B cell (primary cell): ENCODE measurements at regions not wholly inside any gene's neighbourhood (a gene's known extent, or its start where the extent isn't known, plus 50 kb on each side); places are given as distances from the start of the nearest gene placed in this dataset.

Experiments used
- ATAC-seq: fragments of 200-7000 bp; cut with Tn5 transposase; one replicate; pipeline ENCODE4 v1.10.0; 2021; ENCODE audit warnings: low read depth, mild to moderate bottlenecking, moderate number of reproducible peaks, moderate library complexity
- CTCF ChIA-PET: fragments of 350-600 bp; sonication (Branson Sonifier 250); formaldehyde crosslinking; loops from one replicate; lab custom pipeline; 2021; ENCODE audit warnings: antibody characterized with exemption, inconsistent platforms; lab: Charles Lee
- POLR2A ChIA-PET: fragments of 350-600 bp; sonication (Branson Sonifier 250); formaldehyde crosslinking; loops from one replicate; lab custom pipeline; 2021; ENCODE audit warnings: antibody characterized with exemption; lab: Charles Lee
- DNase-seq: peaks from one replicate; pipeline ENCODE4 v3.0.0; 2013
- H2AFZ ChIP-seq: 2 replicates; pipeline ENCODE4 v1.6.1; 2012; ENCODE audit warnings: mild to moderate bottlenecking, low read depth, low read length; ENCODE audit not compliant: insufficient read depth, poor library complexity, severe bottlenecking
- H3K27ac ChIP-seq, 2 donors: 1 replicate in 1 of 2; 2 replicates in 1 of 2; pipeline ENCODE4 v1.5.1; 2012 to 2013; ENCODE audit warnings: low read length in 2 of 2, mild to moderate bottlenecking in 2 of 2, moderate library complexity in 1 of 2
- H3K27me3 ChIP-seq, 4 experiments: fragments of 200-600 bp in 1 of 4; sonication (generic) in 1 of 4; replicated peaks in 1 of 4; 1 replicate in 2 of 4; 2 replicates in 2 of 4; pipeline versions ENCODE4 v1.6.1 to v1.7.0; 2013 to 2016; ENCODE audit warnings: low read length in 3 of 4, mild to moderate bottlenecking in 2 of 4, mixed read lengths in 1 of 4, moderate library complexity in 1 of 4; ENCODE audit not compliant: insufficient read depth in 4 of 4, control insufficient read depth in 3 of 4; ENCODE audit errors: control extremely low read depth in 1 of 4
- H3K36me3 ChIP-seq, 2 experiments: replicated peaks in 1 of 2; 1 replicate in 1 of 2; 2 replicates in 1 of 2; pipeline versions ENCODE4 v1.6.1 to v1.7.1; 2013; ENCODE audit warnings: low read length in 1 of 2; ENCODE audit not compliant: insufficient read depth in 2 of 2, control insufficient read depth in 1 of 2; ENCODE audit errors: control extremely low read depth in 1 of 2, extremely low read depth in 1 of 2
- H3K4me1 ChIP-seq, 2 donors: fragments of 200-600 bp in 1 of 2; sonication (generic) in 1 of 2; 1 replicate in 1 of 2; 2 replicates in 1 of 2; pipeline versions ENCODE4 v1.5.1 to v1.6.1; 2013 to 2017; ENCODE audit warnings: low read length in 2 of 2; ENCODE audit not compliant: control insufficient read depth in 2 of 2, insufficient read depth in 2 of 2
- H3K4me2 ChIP-seq: replicated peaks from 2 replicates; pipeline ENCODE3; 2012; ENCODE audit warnings: mild to moderate bottlenecking, low read depth, low read length; ENCODE audit not compliant: poor library complexity, severe bottlenecking
- H3K4me3 ChIP-seq, 5 experiments: fragments of 200-600 bp in 1 of 5; sonication (generic) in 1 of 5; 1 replicate in 3 of 5; 2 replicates in 2 of 5; pipeline versions ENCODE4 v1.5.1 to v1.7.0; 2011 to 2016; ENCODE audit warnings: low read length in 4 of 5, mild to moderate bottlenecking in 4 of 5, low read depth in 2 of 5, control low read depth in 1 of 5, moderate library complexity in 1 of 5; ENCODE audit not compliant: insufficient read depth in 1 of 5; ENCODE audit errors: control extremely low read depth in 1 of 5, extremely low read depth in 1 of 5
- H3K79me2 ChIP-seq: fragments of 200-600 bp; sonication (generic); one replicate; pipeline ENCODE4 v1.6.0; 2016; ENCODE audit warnings: low read length; ENCODE audit not compliant: control insufficient read depth, insufficient read depth
- H3K9ac ChIP-seq: fragments of 200-600 bp; sonication (generic); 2 replicates; pipeline ENCODE4 v1.6.1; 2017; ENCODE audit warnings: mild to moderate bottlenecking, low read length, moderate library complexity
- H3K9me3 ChIP-seq, 3 donors: one replicate each; pipeline versions ENCODE4 v1.6.1 to v1.7.1; 2013; ENCODE audit warnings: low read length in 2 of 3; ENCODE audit not compliant: control insufficient read depth in 2 of 3, insufficient read depth in 1 of 3; ENCODE audit errors: control extremely low read depth in 1 of 3
- H4K20me1 ChIP-seq: 2 replicates; pipeline ENCODE4 v1.6.0; 2012; ENCODE audit warnings: mild to moderate bottlenecking, low read length; ENCODE audit not compliant: insufficient read depth, control insufficient read depth, poor library complexity, severe bottlenecking
- H3K27ac Mint-ChIP-seq: one replicate; pipeline ENCODE4 v1.8.0; 2021; ENCODE audit warnings: mixed read lengths
- H3K27me3 Mint-ChIP-seq: one replicate; pipeline ENCODE4 v1.8.0; 2021; ENCODE audit warnings: mixed read lengths
- H3K4me1 Mint-ChIP-seq: one replicate; pipeline ENCODE4 v1.8.0; 2021; ENCODE audit warnings: mixed read lengths
- H3K4me3 Mint-ChIP-seq: one replicate; pipeline ENCODE4 v1.8.0; 2021; ENCODE audit warnings: mixed read lengths
- H3K9me3 Mint-ChIP-seq: one replicate; pipeline ENCODE4 v1.8.0; 2022; ENCODE audit warnings: mixed read lengths; ENCODE audit not compliant: insufficient read depth
- EZH2 ChIP-seq: IDR thresholded peaks from 2 replicates; pipeline ENCODE4 v1.6.1; 2012; ENCODE audit warnings: borderline replicate concordance, low read depth, mild to moderate bottlenecking, moderate library complexity, low read length; ENCODE audit not compliant: insufficient read depth, poor library complexity, severe bottlenecking
- WGBS: methylation state at CpG from one replicate; pipeline ENCODE4 v1.1.5; 2013; ENCODE audit warnings: missing lambda C conversion rate; ENCODE audit not compliant: insufficient coverage; 5-methylcytosine and 5-hydroxymethylcytosine counted together
- intact Hi-C: fragments of 100-400 bp; cut with micrococcal nuclease; formaldehyde crosslinking; loops from one replicate; pipeline ENCODE4 v1.10.0; 2022
- TF ChIP-seq, protein P1 (sequence below): fragments of 200-600 bp; IDR thresholded peaks from one replicate; pipeline ENCODE4 v1.8.0; 2022; ENCODE audit warnings: antibody characterized with exemption, mild to moderate bottlenecking

DNA sequence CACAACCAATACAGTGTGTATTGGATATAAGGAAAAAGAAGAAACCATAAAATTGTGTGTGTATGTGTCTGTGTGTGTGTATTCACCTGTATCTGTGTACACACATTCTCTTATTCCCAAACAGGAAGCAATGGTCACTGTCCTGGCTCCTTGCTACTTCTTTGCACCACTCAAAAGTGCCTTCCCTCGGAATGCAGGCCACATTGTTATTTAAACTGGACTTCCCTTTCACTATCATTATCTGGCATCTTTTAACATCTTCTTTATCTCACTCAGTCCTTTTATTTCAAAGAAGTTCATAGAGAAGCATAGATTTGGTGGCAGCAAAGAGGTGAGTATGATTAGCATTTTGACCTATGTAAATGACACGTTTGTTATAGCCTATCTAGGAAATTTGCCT is 803.7 kb downstream of the NCAM2 start:
- Histone ChIP-seq H3K79me2 (no peaks in the 10 kb centered on the region), H3K36me3 (no peaks in the 10 kb centered on the region), H3K4me1 (no peaks in the 10 kb centered on the region), H2AFZ (no peak overlapping the region), H3K4me2 (no peak overlapping the region), H3K27me3 (no peaks in the 10 kb centered on the region), H4K20me1 (no peaks in the 10 kb centered on the region), H3K9me3 (no peaks in the 10 kb centered on the region), H3K27ac (no peak overlapping the region), H3K9ac (no peak overlapping the region), H3K4me3 (no peak overlapping the region)
- ATAC-seq (no peak), DNase-seq (no peak)
- 43% methylated on average over 1 of the region's 2 CpGs for WGBS
- Mint-ChIP-seq H3K27ac (no peak overlapping the region), H3K4me3 (no peak overlapping the region), H3K4me1 (no peaks in the 10 kb centered on the region), H3K9me3 (peaks cover 2% of the 10 kb centered on the region), H3K27me3 (no peaks in the 10 kb centered on the region)
- CTCF ChIA-PET: no interaction called here
- TF ChIP-seq, protein P1, sequence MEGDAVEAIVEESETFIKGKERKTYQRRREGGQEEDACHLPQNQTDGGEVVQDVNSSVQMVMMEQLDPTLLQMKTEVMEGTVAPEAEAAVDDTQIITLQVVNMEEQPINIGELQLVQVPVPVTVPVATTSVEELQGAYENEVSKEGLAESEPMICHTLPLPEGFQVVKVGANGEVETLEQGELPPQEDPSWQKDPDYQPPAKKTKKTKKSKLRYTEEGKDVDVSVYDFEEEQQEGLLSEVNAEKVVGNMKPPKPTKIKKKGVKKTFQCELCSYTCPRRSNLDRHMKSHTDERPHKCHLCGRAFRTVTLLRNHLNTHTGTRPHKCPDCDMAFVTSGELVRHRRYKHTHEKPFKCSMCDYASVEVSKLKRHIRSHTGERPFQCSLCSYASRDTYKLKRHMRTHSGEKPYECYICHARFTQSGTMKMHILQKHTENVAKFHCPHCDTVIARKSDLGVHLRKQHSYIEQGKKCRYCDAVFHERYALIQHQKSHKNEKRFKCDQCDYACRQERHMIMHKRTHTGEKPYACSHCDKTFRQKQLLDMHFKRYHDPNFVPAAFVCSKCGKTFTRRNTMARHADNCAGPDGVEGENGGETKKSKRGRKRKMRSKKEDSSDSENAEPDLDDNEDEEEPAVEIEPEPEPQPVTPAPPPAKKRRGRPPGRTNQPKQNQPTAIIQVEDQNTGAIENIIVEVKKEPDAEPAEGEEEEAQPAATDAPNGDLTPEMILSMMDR: no peak
- no peak for TF ChIP-seq EZH2
- POLR2A ChIA-PET: no interaction called here
- intact Hi-C loops: no loop called here

DNA sequence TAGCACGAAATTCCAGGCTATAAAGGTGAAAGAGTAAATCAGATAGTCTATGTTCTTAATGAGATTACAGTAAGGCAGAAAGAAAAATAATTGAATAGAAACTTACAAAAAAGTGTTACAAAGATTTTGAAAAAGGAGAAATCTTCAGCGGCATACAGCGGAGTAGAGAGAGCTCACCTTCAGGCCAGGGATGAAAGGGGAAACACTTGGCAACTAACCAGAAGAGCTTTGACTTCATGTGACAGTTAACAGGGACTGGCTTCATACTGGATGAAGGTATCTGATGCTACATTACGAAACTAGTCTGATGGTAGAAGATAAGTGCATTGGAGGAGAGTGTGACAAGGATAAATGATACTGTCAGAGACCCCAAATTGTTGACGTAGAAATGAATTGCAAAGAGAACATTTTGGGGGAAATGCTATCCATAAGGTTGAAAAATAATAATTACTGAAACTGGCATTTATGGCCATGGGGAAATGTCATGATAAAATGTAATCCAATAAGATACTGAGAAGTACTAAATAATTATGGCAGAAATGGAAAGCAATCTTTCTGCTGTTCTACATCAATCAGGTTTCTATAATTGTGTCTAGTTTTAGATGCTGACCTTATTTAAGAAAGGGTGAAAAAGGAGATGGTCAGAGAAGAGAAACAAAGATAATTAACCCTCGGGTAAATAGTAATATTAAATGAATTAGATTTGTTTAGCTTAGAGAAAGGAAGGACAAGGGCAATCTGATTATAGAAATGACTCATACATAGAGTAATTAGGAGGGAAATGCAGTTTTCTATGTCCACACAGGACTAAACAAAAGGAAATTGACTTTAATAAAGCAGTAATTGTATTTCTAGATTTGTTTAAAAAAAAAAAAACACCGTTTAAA is 808.7 kb downstream of the NCAM2 start:
- Histone ChIP-seq H3K4me3 (no peak overlapping the region), H3K4me2 (no peak overlapping the region), H3K27me3 (no peaks in the 10 kb centered on the region), H3K79me2 (no peaks in the 10 kb centered on the region), H3K36me3 (no peaks in the 10 kb centered on the region), H4K20me1 (no peaks in the 10 kb centered on the region), H3K9ac (no peak overlapping the region), H3K4me1 (no peaks in the 10 kb centered on the region), H3K9me3 (no peaks in the 10 kb centered on the region), H3K27ac (no peak overlapping the region), H2AFZ (no peak overlapping the region)
- TF ChIP-seq EZH2: no peak
- TF ChIP-seq, protein P1: no peak
- intact Hi-C loops: no loop called here
- Mint-ChIP-seq H3K4me3 (no peak overlapping the region), H3K27ac (no peak overlapping the region), H3K9me3 (peaks cover 2% of the 10 kb centered on the region), H3K27me3 (no peaks in the 10 kb centered on the region), H3K4me1 (no peaks in the 10 kb centered on the region)
- POLR2A ChIA-PET: no interaction called here
- DNase-seq (no peak), ATAC-seq (no peak)
- 91% methylated on average over 4 of the region's 7 CpGs for WGBS
- CTCF ChIA-PET: no interaction called here
